GM12878 (cell line): ENCODE measurements at regions not wholly inside any gene's neighbourhood (a gene's known extent, or its start where the extent isn't known, plus 50 kb on each side); places are given as distances from the start of the nearest gene placed in this dataset.

Source experiments
- ATAC-seq: fragments of 200-7000 bp; cut with Tn5 transposase; 3 replicates; pipeline ENCODE4 v1.9.1; 2020; ENCODE audit warnings: mild to moderate bottlenecking, moderate library complexity
- BruUV-seq: library from RNA; stranded (reverse); fragments of 400-500 nt; replicated peaks from 2 replicates; lab custom pipeline; 2021; lab: Mats Ljungman, UMichigan
- CTCF ChIA-PET: fragments of 300-600 bp; sonication (Branson Sonifier 250); formaldehyde crosslinking; extraction: SDS; loops from one replicate; lab custom pipeline; 2021; ENCODE audit warnings: inconsistent platforms; lab: Yijun Ruan, JAX
- POLR2A ChIA-PET: fragments of 350-600 bp; formaldehyde crosslinking; extraction: SDS; loops from one replicate; lab custom pipeline; 2021; ENCODE audit warnings: inconsistent platforms; lab: Charles Lee
- RAD21 ChIA-PET: fragments of 300-600 bp; sonication (Branson Sonifier 250); formaldehyde crosslinking; loops from one replicate; lab custom pipeline; 2023; ENCODE audit warnings: antibody characterized with exemption; ENCODE audit not compliant: unreplicated experiment; lab: Charles Lee
- SMC1A ChIA-PET: fragments of 300-600 bp; sonication (Branson Sonifier 250); formaldehyde crosslinking; loops from one replicate; lab custom pipeline; 2023; ENCODE audit not compliant: unreplicated experiment, uncharacterized antibody; lab: Charles Lee
- DNase-seq: peaks from one replicate; pipeline ENCODE4 v3.0.0-alpha.2; 2011; ENCODE audit warnings: low read depth, low spot score
- FAIRE-seq: peaks from 3 replicates; lab custom pipeline; 2011; peaks lifted over from hg19 to GRCh38; lab: Jason Lieb, UNC
- H2AFZ ChIP-seq: 2 replicates; pipeline ENCODE4 v1.6.0; 2011; ENCODE audit warnings: low read depth, low read length, control low read depth; ENCODE audit not compliant: control insufficient read depth
- H3K27ac ChIP-seq: 2 replicates; pipeline ENCODE4 v1.5.1; 2011; ENCODE audit warnings: control low read depth; ENCODE audit not compliant: control insufficient read depth, insufficient read depth
- H3K27me3 ChIP-seq, 2 experiments: replicated peaks in 1 of 2; 2 replicates each; pipeline versions ENCODE4 v1.6.0 to v1.6.1; 2011; ENCODE audit warnings: low read length in 1 of 2; ENCODE audit not compliant: control insufficient read depth in 2 of 2, insufficient read depth in 2 of 2
- H3K36me3 ChIP-seq, 2 experiments: 2 replicates each; pipeline ENCODE4 v1.5.1; 2011; ENCODE audit warnings: low read length in 1 of 2; ENCODE audit not compliant: control insufficient read depth in 2 of 2, insufficient read depth in 2 of 2
- H3K4me1 ChIP-seq: 2 replicates; pipeline ENCODE4 v1.6.1; 2011; ENCODE audit warnings: mild to moderate bottlenecking, low read length, moderate library complexity, mixed read lengths; ENCODE audit not compliant: control insufficient read depth, insufficient read depth
- H3K4me2 ChIP-seq: 2 replicates; pipeline ENCODE4 v1.6.0; 2011; ENCODE audit warnings: control low read depth; ENCODE audit not compliant: control insufficient read depth, insufficient read depth
- H3K4me3 ChIP-seq: fragments of 200-600 bp; sonication (generic); 2 replicates; pipeline ENCODE4 v1.5.1; 2016
- H3K79me2 ChIP-seq: 2 replicates; pipeline ENCODE4 v1.6.0; 2011; ENCODE audit warnings: low read length; ENCODE audit not compliant: control insufficient read depth, insufficient read depth
- H3K9ac ChIP-seq: 2 replicates; pipeline ENCODE4 v1.8.0; 2011; ENCODE audit warnings: low read length, control low read depth, mixed read lengths; ENCODE audit not compliant: control insufficient read depth, insufficient read depth
- H3K9me3 ChIP-seq: replicated peaks from 3 replicates; pipeline ENCODE4 v1.5.1; 2011; ENCODE audit warnings: mild to moderate bottlenecking, low read length; ENCODE audit not compliant: control insufficient read depth, insufficient read depth
- H4K20me1 ChIP-seq: 2 replicates; pipeline ENCODE4 v1.6.0; 2011; ENCODE audit not compliant: control insufficient read depth, insufficient read depth
- BACH1 ChIP-seq: fragments of 450-650 bp; IDR thresholded peaks from 2 replicates; pipeline ENCODE4 v1.6.1; 2017; ENCODE audit warnings: mild to moderate bottlenecking, borderline replicate concordance
- BMI1 ChIP-seq: fragments of 450-650 bp; IDR thresholded peaks from 2 replicates; pipeline ENCODE4 v1.6.1; 2016; ENCODE audit warnings: mild to moderate bottlenecking, moderate library complexity, borderline replicate concordance
- CBX5 ChIP-seq: sonication (generic); IDR thresholded peaks from 2 replicates; pipeline ENCODE4 v1.6.1; 2016; ENCODE audit warnings: low read depth, moderate library complexity, mild to moderate bottlenecking, inconsistent platforms
- E2F8 ChIP-seq: fragments of 450-650 bp; IDR thresholded peaks from 2 replicates; pipeline ENCODE4 v1.6.1; 2018; ENCODE audit warnings: mild to moderate bottlenecking, low read depth, moderate library complexity; ENCODE audit not compliant: partially characterized antibody
- E4F1 ChIP-seq: fragments of 450-650 bp; IDR thresholded peaks from 2 replicates; pipeline ENCODE4 v1.6.1; 2018; ENCODE audit warnings: borderline replicate concordance, mild to moderate bottlenecking; ENCODE audit not compliant: partially characterized antibody
- EP300 ChIP-seq, 2 experiments: fragments of 150-350 bp in 1 of 2; IDR thresholded peaks; 2 replicates each; pipeline ENCODE4 v1.6.1; 2011 to 2012; ENCODE audit warnings: low read depth in 2 of 2, low read length in 2 of 2, borderline replicate concordance in 1 of 2, improper control_type of control experiment in 1 of 2, inconsistent platforms in 1 of 2; ENCODE audit not compliant: control insufficient read depth in 1 of 2
- FOS ChIP-seq: IDR thresholded peaks from 3 replicates; pipeline ENCODE4 v1.6.1; 2011; ENCODE audit warnings: borderline replicate concordance; ENCODE audit not compliant: insufficient read length; ENCODE audit errors: extremely low read depth
- GATAD2B ChIP-seq: fragments of 450-650 bp; conservative IDR thresholded peaks from 2 replicates; pipeline ENCODE4 v1.6.1; 2017; ENCODE audit warnings: low read depth, mild to moderate bottlenecking, moderate library complexity
- HCFC1 ChIP-seq: fragments of 150-350 bp; IDR thresholded peaks from 2 replicates; pipeline ENCODE4 v1.6.1; 2014; ENCODE audit warnings: low read length
- HDAC2 ChIP-seq: fragments of 200-600 bp; sonication (generic); IDR thresholded peaks from 2 replicates; pipeline ENCODE4 v1.6.1; 2017
- IKZF1 ChIP-seq: fragments of 450-650 bp; conservative IDR thresholded peaks from 2 replicates; pipeline ENCODE4 v1.6.1; 2017; ENCODE audit warnings: antibody characterized with exemption, mild to moderate bottlenecking
- IKZF2 ChIP-seq, 2 experiments: fragments of 450-650 bp; IDR thresholded peaks; 2 replicates each; pipeline ENCODE4 v1.6.1; 2017; ENCODE audit warnings: mild to moderate bottlenecking in 2 of 2, moderate library complexity in 2 of 2
- MTA3 ChIP-seq: IDR thresholded peaks from 2 replicates; pipeline ENCODE4 v1.6.1; 2012; ENCODE audit warnings: low read length, inconsistent platforms, borderline replicate concordance
- MYB ChIP-seq: fragments of 150-350 bp; IDR thresholded peaks from 2 replicates; pipeline ENCODE4 v1.6.1; 2014; ENCODE audit warnings: mild to moderate bottlenecking, low read depth, low read length, borderline replicate concordance
- RUNX3 ChIP-seq: IDR thresholded peaks from 2 replicates; pipeline ENCODE4 v1.6.1; 2012; ENCODE audit warnings: low read length, inconsistent platforms
- SMAD1 ChIP-seq: fragments of 450-650 bp; IDR thresholded peaks from 2 replicates; pipeline ENCODE4 v1.6.1; 2018; ENCODE audit warnings: mild to moderate bottlenecking, low read depth; ENCODE audit not compliant: partially characterized antibody
- SMAD5 ChIP-seq: IDR thresholded peaks from 2 replicates; pipeline ENCODE4 v1.6.1; 2016; ENCODE audit warnings: antibody characterized with exemption, low read depth
- TAF1 ChIP-seq: IDR thresholded peaks from 2 replicates; pipeline ENCODE4 v1.6.1; 2011; ENCODE audit warnings: mild to moderate bottlenecking, low read depth, low read length, borderline replicate concordance
- TARDBP ChIP-seq: IDR thresholded peaks from 2 replicates; pipeline ENCODE4 v1.6.1; 2016; ENCODE audit warnings: borderline replicate concordance
- WGBS: methylation state at CpG from one replicate; pipeline ENCODE4 v1.1.6; 2016; ENCODE audit warnings: low lambda C conversion rate; ENCODE audit not compliant: insufficient replicate concordance, insufficient coverage; ENCODE audit errors: missing lambda C conversion rate; 5-methylcytosine and 5-hydroxymethylcytosine counted together
- in situ Hi-C: fragments of 300-500 bp; cut with MboI; formaldehyde crosslinking; loops from 9 replicates; pipeline ENCODE4 v1.14.3; 2018; ENCODE audit warnings: mixed read lengths
- intact Hi-C: fragments of 100-400 bp; cut with micrococcal nuclease; formaldehyde crosslinking; loops from one replicate; pipeline ENCODE4 v1.14.2; 2022; ENCODE audit not compliant: unreplicated experiment

- TF ChIP-seq BMI1 (no peak), HDAC2 (no peak), IKZF1 (no peak), TARDBP (no peak), BACH1 (no peak), RUNX3 (no peak), IKZF2 (IDR thresholded peaks at IDR 0.05) (no peak), FOS (no peak)
Measured at GRCh38 chr18:24988253-24988840, 363.6 kb downstream of the ZNF521 start (continued).

GRCh38 chr18:24989760-24990593, 362.0 kb downstream of the ZNF521 start:
- Histone ChIP-seq H3K4me1 (no peaks in the 10 kb centered on the region; the same call in 1 of the 2 replicates), H3K36me3 (no peaks in the 10 kb centered on the region), H3K27ac (no peak overlapping the region), H3K9ac (no peak overlapping the region), H4K20me1 (no peaks in the 10 kb centered on the region), H3K9me3 (no peaks in the 10 kb centered on the region), H3K4me3 (no peak overlapping the region), H3K4me2 (no peak overlapping the region), H3K27me3 (no peaks in the 10 kb centered on the region), H2AFZ (no peak overlapping the region), H3K79me2 (no peaks in the 10 kb centered on the region)
- WGBS: 27% methylated on average over 7 of the region's 7 CpGs
- SMC1A ChIA-PET: interaction anchor here (1.2 kb wide), 1 partner anchor 12 kb away, joined by 3 read pairs; no protein-coding TSS in a partner anchor
- intact Hi-C loops (no loop called here), in situ Hi-C loops (no loop called here)
- FAIRE-seq (no peak), ATAC-seq (peak; percentile 35; the same call in 1 of the 3 replicates), DNase-seq (no peak)
- RAD21 ChIA-PET: no interaction called here
- CTCF ChIA-PET: interaction anchor here (1.0 kb wide), 1 partner anchor 501 kb away, joined by 3 read pairs; no protein-coding TSS in a partner anchor
- POLR2A ChIA-PET: no interaction called here
- BruUV-seq: no TSS peak
- TF ChIP-seq HCFC1 (no peak), E4F1 (no peak), E2F8 (no peak), MYB (no peak), MTA3 (no peak), CBX5 (no peak), SMAD5 (no peak), GATAD2B (no peak), TAF1 (no peak), SMAD1 (no peak), EP300 (IDR thresholded peaks at IDR 0.05; ENCODE audit: borderline replicate concordance in 1 of 2, control insufficient read depth in 1 of 2, low read depth in 2 of 2, low read length in 2 of 2) (no peak)
